ENCODE measurements at regions not wholly inside any gene's neighbourhood (a gene's known extent, or its start where the extent isn't known, plus 50 kb on each side); places are given as distances from the start of the nearest gene placed in this dataset.
A peak's percentile ranks its signal among the peaks of the same experiment; 100 is the strongest.

GRCh38 chr7:22944510-22944909 lies 69.4 kb downstream of the HYCC1 start:
- Histone ChIP-seq H3K27ac (no peak overlapping the region), H3K36me3 (peaks cover 0 to 44% (median 0%) of the 10 kb centered on the region in 9 donors), H3K27me3 (no peaks in the 10 kb centered on the region), H3K4me3 (no peak overlapping the region), H3K9me3 (no peaks in the 10 kb centered on the region), H3K4me1 (peaks cover 0 to 9% (median 5%) of the 10 kb centered on the region in 9 donors)
- intact Hi-C loops (cut with DNase I): no loop called here
- ATAC-seq: no peak
- no peak for TF ChIP-seq CTCF (IDR thresholded peaks at IDR 0.05)
- WGBS, 2 donors: 81 to 93% methylated on average over 2 of the region's 2 CpGs
- DNase-seq: no peak

- H3K4me1 ChIP-seq: peaks cover 0 to 7% (median 5%) of the 10 kb centered on the region in 9 donors
- DNase-seq (no peak), ATAC-seq (peak in 4 of 8 donors; percentile 46 to 64 (median 54))
- no peaks in the 10 kb centered on the region for H3K9me3 ChIP-seq
- intact Hi-C loops (cut with DNase I): no loop called here
- 66 to 74% methylated on average over 6 of the region's 6 CpGs for WGBS, 2 donors
- H3K36me3 ChIP-seq: peaks cover 0 to 46% (median 0%) of the 10 kb centered on the region in 9 donors
- H3K27ac ChIP-seq: no peak overlapping the region
- TF ChIP-seq CTCF (IDR thresholded peaks at IDR 0.05): no peak
- no peak overlapping the region for H3K4me3 ChIP-seq
- no peaks in the 10 kb centered on the region for H3K27me3 ChIP-seq
These were observed 69.9 kb downstream of the HYCC1 start for GRCh38 chr7:22944022-22944421.

GRCh38 chr7:22942191-22942590 lies 71.7 kb downstream of the HYCC1 start:
- H3K4me3 ChIP-seq: no peak overlapping the region
- ATAC-seq: no peak
- no peak for TF ChIP-seq CTCF (IDR thresholded peaks at IDR 0.05)
- no peak overlapping the region for H3K27ac ChIP-seq
- no peaks in the 10 kb centered on the region for H3K9me3 ChIP-seq
- intact Hi-C loops (cut with DNase I): no loop called here
- peaks cover 0 to 46% (median 0%) of the 10 kb centered on the region in 9 donors for H3K36me3 ChIP-seq
- DNase-seq: no peak
- H3K4me1 ChIP-seq: no peaks in the 10 kb centered on the region
- no peaks in the 10 kb centered on the region for H3K27me3 ChIP-seq
- WGBS, 2 donors: 51 to 68% methylated on average over 2 of the region's 2 CpGs

GRCh38 chr7:22939842-22940241 lies 74.1 kb downstream of the HYCC1 start:
- intact Hi-C loops (cut with DNase I): no loop called here
- Histone ChIP-seq H3K4me3 (no peak overlapping the region), H3K27ac (no peak overlapping the region), H3K27me3 (no peaks in the 10 kb centered on the region), H3K4me1 (peaks cover 0 to 6% (median 1%) of the 10 kb centered on the region in 9 donors), H3K36me3 (peaks cover 0 to 32% (median 0%) of the 10 kb centered on the region in 9 donors), H3K9me3 (no peaks in the 10 kb centered on the region)
- ATAC-seq (no peak), DNase-seq (no peak)
- WGBS, 2 donors: 93 to 95% methylated on average over 1 of the region's 1 CpG
- no peak for TF ChIP-seq CTCF (IDR thresholded peaks at IDR 0.05)
